ENCODE measurements at regions not wholly inside any gene's neighbourhood (a gene's known extent, or its start where the extent isn't known, plus 50 kb on each side); places are given as distances from the start of the nearest gene placed in this dataset.

DNA sequence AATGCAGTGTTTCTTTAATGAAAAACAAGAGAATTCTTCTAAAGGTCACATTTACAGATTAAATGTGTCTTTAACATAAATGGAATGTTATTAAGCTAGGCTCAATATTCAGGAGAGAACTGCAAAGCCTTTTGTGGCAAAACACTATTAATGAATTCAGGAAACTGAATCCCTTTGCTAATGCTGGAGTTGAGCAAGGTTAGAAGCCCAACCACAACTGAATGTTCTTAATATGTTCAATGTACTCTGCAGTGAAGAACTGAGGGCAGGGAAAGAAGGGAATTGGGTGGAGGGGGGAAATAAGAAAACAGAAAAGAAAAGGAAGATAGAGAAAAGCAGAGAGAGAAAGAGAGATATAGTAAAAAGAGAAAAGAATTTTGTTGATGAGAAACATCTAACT is 276.7 kb upstream of the TMEM161B start:
- DNase-seq, result no peak
- Histone ChIP-seq H3K36me3 (no peaks in the 10 kb centered on the region), H3K9me3 (ENCODE audit: severe bottlenecking) (no peaks in the 10 kb centered on the region), H3K4me3 (ENCODE audit: low read depth, low read length) (no peak overlapping the region), H3K27me3 (ENCODE audit: insufficient read depth, low read depth, severe bottlenecking) (no peaks in the 10 kb centered on the region), H3K27ac (no peak overlapping the region)
- TF ChIP-seq, protein P1, sequence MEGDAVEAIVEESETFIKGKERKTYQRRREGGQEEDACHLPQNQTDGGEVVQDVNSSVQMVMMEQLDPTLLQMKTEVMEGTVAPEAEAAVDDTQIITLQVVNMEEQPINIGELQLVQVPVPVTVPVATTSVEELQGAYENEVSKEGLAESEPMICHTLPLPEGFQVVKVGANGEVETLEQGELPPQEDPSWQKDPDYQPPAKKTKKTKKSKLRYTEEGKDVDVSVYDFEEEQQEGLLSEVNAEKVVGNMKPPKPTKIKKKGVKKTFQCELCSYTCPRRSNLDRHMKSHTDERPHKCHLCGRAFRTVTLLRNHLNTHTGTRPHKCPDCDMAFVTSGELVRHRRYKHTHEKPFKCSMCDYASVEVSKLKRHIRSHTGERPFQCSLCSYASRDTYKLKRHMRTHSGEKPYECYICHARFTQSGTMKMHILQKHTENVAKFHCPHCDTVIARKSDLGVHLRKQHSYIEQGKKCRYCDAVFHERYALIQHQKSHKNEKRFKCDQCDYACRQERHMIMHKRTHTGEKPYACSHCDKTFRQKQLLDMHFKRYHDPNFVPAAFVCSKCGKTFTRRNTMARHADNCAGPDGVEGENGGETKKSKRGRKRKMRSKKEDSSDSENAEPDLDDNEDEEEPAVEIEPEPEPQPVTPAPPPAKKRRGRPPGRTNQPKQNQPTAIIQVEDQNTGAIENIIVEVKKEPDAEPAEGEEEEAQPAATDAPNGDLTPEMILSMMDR (IDR thresholded peaks at IDR 0.05; ENCODE audit: low read depth, low read length), result no peak

DNA sequence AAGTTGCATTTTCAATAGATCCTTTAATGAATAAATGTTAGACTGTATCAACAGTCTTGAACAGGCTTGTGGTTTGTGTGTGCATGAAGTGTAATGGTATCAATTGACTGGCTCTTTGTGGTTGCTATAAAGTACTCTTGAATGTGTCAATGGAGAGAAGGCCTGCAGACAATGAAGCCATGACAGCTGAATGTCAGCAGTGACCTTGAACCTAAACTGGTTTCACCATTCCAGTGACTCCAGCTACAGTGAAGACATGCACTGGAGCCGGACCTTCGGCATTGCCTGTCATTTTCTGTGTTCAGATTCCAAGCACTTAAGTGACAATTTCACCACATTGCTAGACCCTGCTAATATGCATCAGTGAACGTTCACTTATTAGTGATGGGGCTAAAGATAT is 276.0 kb upstream of the TMEM161B start:
- DNase-seq, result no peak
- Histone ChIP-seq H3K4me3 (ENCODE audit: low read depth, low read length) (no peak overlapping the region), H3K27ac (no peak overlapping the region), H3K27me3 (ENCODE audit: insufficient read depth, low read depth, severe bottlenecking) (no peaks in the 10 kb centered on the region), H3K36me3 (no peaks in the 10 kb centered on the region), H3K9me3 (ENCODE audit: severe bottlenecking) (no peaks in the 10 kb centered on the region)
- TF ChIP-seq, protein P1 (IDR thresholded peaks at IDR 0.05; ENCODE audit: low read depth, low read length), result no peak

DNA sequence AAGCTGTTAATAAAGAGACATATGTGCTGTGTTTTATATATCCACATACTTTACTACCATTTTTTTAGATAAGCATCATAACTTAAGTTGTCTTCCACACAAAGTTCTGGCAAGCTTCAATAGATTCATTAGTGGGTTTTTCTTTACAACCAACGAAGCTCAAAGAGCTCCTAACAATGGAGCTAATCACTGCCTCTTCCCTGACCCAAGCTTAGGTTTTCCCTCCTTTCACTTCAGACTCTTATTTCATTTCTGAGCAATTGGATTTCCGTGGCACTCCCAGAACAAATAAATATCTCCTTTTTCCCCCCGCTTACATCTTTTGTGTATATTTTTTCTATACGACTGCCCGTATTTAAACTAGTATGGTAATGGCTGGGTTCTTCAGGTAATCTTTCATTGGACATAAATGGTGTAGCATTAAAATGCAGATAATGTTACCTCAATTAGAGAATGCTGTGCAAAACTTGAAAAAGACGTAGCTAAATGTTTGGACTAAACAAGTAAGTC is 275.5 kb upstream of the TMEM161B start:
- Histone ChIP-seq H3K9me3 (ENCODE audit: severe bottlenecking) (no peaks in the 10 kb centered on the region), H3K27ac (no peak overlapping the region), H3K27me3 (ENCODE audit: insufficient read depth, low read depth, severe bottlenecking) (no peaks in the 10 kb centered on the region), H3K4me3 (ENCODE audit: low read depth, low read length) (no peak overlapping the region), H3K36me3 (no peaks in the 10 kb centered on the region)
- TF ChIP-seq, protein P1 (IDR thresholded peaks at IDR 0.05; ENCODE audit: low read depth, low read length), result no peak
- no peak for DNase-seq

DNA sequence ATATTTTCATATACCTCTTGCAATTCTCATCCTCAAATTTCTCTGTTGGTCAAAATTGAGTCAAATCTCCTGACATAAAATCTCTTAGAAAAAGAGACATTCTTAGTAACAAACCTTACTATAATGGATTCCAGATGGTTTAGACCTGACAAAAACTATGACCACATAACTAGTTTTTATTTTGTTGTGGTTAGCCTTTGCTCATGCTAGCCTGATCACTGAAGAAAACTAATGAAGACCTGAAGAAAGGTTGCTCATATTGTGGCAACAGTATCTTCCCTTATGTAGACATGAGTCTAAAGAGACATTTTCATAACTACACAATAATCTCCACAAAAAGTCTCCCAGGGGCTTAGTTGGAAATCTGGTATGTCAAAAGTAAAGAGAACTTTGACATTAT is 274.1 kb upstream of the TMEM161B start:
- no peak overlapping the region for H3K4me3 ChIP-seq (ENCODE audit: low read depth, low read length)
- TF ChIP-seq, protein P1 (IDR thresholded peaks at IDR 0.05; ENCODE audit: low read depth, low read length), result no peak
- H3K9me3 ChIP-seq (ENCODE audit: severe bottlenecking), result no peaks in the 10 kb centered on the region
- no peaks in the 10 kb centered on the region for H3K27me3 ChIP-seq (ENCODE audit: insufficient read depth, low read depth, severe bottlenecking)
- DNase-seq, result no peak
- H3K27ac ChIP-seq, result no peak overlapping the region
- H3K36me3 ChIP-seq, result no peaks in the 10 kb centered on the region

DNA sequence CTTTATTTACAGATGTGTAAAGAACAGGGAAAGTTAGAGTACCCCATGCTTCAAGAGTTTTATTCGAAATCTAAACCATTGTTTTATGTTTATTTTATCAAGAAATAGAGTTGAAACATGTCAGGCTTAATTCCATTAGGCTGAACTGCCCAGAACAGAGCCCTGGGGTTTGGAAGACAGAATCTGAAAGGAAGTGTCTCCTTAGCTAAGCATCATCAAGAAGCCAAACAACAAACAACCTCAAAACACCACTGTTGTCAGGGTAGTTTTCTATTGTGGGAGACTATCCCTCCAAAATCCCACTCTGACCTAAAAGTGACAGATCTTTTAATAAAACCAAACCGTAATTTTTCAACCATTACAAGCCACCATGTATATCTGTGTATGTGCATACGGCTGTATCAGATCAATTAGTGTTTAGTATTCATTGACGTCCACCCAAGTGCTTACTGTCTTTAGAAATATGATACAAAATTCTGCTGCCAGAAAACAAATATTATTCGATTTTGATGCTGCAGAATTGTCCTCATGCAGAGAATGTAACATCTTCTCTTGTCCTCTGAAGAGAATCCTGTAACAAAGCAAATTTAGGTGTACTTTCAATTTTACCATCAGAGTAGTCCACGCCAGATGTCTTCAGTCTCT is 271.9 kb upstream of the TMEM161B start:
- H3K27ac ChIP-seq, result no peak overlapping the region
- TF ChIP-seq, protein P1 (IDR thresholded peaks at IDR 0.05; ENCODE audit: low read depth, low read length), result no peak
- no peaks in the 10 kb centered on the region for H3K27me3 ChIP-seq (ENCODE audit: insufficient read depth, low read depth, severe bottlenecking)
- no peaks in the 10 kb centered on the region for H3K36me3 ChIP-seq
- DNase-seq, result no peak
- no peaks in the 10 kb centered on the region for H3K9me3 ChIP-seq (ENCODE audit: severe bottlenecking)
- H3K4me3 ChIP-seq (ENCODE audit: low read depth, low read length), result no peak overlapping the region
